HG03558 (cell line): ENCODE measurements at regions not wholly inside any gene's neighbourhood (a gene's known extent, or its start where the extent isn't known, plus 50 kb on each side); places are given as distances from the start of the nearest gene placed in this dataset.

Experiments used
- ATAC-seq: cut with Tn5 transposase; IDR thresholded peaks from one replicate; pipeline ENCODE4 v1.9.1; 2021; ENCODE audit warnings: moderate number of reproducible peaks; ENCODE audit not compliant: unreplicated experiment; ENCODE audit errors: extremely low read depth

DNA sequence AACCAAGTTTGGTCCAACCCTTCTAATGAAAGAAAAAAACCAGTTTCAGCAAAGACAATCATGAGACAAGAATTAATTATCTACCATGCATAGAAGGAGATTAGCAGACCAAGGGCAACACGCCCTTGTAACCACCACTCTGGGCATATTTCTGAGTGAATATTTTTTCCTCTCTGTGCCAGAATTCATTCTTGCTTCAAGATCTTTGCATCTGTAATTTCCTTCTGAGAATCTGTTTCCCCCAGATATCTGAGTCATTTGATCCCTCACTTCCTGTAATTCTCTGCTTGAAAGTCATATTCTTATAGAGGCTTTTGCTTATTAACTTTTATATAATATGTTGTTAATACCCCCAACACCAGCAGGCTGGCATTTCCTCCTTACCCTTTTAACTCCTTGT lies 243.7 kb downstream of the SLC16A7 start:
- no peak for ATAC-seq

DNA sequence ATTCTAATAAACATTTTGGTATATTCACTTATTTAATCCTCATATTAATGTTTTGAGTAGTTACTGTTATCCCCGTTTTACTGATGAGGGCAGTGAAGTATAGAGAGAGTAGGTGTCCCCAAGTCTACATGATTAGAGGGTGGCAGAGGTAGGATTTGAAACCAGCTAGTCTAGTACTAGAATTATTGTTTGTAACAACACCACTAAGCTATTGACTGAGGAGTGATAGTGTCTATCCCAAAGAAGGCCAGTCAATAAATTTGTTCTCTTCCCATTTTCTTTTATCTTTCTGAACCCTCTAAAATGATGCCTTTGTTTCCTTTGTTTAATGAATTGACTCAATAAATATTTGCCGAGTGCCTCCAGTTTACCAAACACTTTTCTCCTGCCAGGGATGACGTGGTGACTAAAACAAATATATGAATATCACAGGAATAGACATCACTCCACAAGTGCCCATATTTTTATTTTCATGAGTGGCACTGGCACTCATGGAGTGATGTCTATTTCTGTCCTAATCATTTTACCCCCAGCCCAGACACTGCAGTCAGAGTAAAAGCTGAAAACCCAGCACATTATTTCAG lies 247.5 kb downstream of the SLC16A7 start:
- no peak for ATAC-seq

DNA sequence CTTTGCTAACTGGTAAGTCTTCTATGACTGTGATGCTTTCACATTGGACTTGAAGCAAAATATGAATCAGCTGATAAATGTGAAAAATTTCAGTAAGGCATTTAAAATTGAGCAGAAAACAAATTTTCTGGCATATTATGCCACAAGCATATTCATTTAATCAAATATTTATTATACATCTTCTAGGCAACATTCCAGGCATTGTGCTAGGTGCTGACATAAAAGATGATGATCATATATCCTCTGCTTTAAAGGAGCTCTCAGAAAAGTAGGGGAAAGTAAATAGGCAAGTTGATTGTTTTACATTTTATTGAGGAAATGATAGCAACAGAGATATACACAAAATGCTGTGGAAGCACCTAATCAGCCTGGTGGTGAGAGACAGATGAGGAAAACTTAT lies 248.9 kb downstream of the SLC16A7 start:
- ATAC-seq: no peak

DNA sequence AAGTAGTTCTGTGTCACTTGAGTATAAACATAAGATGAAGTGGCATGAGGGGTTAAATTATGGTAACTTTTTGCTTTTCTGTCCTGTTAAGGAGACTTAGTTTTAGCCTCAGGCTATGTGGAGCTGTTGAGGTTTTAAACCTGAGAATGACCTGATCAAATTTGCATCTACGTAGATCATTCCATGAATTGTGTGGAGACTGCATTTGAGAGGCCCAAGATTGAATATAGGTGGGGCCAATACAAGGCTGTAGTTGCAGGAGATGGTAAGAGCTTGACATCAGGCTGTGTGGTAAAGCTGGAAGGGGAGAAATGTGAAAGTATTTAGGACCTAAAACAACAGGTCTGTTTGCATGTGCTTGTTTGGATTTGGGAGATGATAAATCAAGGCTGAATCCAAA lies 249.5 kb downstream of the SLC16A7 start:
- no peak for ATAC-seq

DNA sequence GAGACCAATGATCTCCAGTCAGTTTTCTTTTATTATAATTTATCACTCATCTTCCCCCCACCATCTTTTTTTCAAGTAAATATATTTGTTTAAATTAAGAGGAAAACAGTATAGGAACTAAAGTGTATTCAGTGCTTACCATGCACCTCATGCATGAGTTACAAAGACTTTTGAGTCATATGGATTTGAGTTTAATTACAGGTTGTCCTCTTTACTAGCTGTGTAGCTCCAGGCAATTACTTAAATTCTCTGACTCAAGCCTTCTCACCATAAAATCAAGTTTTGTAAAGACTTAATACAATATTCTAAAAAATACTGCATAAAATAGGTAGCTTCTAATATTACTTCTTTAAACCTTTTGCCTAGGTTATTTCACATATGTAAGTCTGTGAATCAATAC lies 251.3 kb downstream of the SLC16A7 start:
- no peak for ATAC-seq

DNA sequence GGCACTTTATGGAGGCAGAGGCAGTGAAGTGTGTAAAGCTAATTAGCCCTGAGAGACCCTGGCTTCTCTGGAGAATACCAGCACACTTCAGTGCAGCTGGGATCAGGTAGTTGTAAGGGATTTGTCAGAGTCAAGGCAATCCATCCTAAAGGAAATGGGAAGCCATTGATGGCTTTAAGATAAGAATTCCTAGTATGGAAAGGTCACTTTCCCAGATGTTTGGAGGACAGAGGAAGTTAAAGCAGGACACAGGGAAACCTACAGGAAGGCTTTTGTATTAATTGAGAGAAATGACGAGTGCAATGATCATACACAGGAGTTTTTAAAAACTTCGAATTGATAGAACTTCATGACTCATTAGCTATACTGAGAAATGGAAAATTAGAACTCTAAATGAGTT lies 254.4 kb downstream of the SLC16A7 start:
- ATAC-seq: no peak

DNA sequence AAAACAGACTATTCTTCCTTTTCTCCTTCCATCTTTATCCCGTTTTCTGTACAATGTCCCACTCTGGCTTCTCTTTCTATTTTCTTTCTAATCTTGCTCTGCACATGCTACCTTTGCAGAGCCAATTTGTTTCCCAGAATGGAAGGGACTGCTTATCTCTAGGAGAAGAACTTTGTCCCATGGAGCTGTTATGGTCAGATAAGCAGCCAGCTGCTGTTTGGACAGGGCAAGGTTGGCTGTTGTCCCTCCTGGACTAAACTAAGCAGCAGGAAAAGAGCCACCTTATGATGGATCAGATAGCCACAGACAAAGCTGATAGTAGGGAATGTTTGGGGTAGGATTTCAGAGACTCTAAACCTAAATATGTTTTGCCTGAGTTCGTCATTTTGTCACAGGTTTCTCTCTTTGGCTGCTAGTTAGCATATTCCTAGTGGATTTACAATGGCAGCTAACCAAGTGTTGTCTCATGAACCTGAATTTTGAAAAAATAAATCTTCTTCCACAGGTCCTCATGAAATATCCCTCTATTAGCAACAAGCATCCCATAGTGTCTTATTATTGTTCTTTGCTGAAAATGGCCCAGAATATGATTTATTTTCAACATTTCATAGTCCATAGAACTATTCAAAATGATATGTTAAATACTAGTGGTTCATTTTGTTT lies 262.8 kb downstream of the SLC16A7 start:
- ATAC-seq: no peak

DNA sequence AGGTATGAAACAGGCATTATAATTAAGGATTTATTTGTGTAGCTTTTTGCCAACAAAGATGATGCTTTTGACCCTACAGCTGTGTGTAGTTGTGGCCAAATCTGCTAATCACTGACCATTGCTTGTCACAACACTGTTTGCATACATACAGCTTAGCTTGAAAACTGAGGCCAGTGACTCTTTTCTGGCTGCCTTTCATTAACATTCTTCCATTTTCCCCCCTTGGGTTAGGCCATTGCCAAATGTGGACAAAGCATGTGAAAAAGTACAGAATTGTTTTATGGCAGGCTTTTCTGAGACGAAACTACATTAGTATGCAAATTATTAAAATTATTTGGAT lies 263.3 kb downstream of the SLC16A7 start:
- ATAC-seq: no peak

DNA sequence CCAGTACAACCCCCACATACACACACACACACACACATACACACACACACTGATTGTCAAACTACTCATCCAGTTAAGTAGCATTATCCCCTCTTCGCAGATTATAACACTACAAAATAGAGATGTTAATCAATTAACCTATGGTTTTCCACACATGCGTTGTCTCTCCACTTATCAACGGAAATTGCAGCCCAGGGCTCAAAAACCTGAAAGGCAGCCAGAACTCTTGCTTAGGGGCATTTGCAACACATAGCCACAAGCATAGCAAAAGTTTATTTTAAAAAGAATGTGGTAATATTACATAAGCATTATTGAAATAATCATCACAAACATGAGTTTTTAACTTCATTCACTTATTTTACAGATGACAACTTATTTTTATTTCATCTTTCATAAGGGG lies 265.8 kb downstream of the SLC16A7 start:
- ATAC-seq: no peak

DNA sequence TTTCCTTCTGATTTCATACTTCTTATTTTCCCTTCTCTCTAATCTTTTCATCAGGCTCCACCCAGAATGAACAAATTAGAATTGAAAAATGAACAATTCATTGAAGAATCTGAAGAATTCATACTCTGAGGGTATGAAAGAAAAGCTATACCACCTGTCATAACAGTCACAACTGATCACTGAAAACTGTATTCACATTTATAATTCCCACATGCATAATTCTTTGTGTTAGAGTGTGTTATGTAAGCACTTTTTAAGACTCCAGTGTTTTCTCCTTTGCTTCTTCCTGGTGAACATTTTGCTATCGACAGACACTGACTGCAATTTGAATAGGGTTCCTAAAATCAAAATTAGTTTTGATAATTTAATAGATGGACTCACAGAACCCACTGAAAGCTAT lies 271.2 kb downstream of the SLC16A7 start:
- no peak for ATAC-seq

DNA sequence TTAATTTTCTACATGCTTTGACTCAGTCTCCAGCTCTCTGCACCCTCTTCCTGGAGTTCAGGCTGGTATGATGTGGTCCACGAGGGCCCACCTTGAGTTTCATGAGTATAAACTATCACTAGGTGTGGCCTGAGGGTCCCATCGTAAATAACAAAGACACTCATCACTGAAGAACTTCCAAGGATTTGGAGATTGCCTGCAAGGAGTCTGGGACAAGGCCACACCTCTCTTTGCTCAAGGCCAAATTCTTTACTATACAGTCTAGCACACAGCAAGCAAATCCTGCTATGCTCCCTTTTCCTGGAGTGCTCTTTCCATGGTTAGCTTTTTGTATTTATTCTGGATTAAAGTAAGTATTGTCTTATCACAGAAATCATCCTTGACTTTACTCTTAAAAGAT lies 271.9 kb downstream of the SLC16A7 start:
- no peak for ATAC-seq

DNA sequence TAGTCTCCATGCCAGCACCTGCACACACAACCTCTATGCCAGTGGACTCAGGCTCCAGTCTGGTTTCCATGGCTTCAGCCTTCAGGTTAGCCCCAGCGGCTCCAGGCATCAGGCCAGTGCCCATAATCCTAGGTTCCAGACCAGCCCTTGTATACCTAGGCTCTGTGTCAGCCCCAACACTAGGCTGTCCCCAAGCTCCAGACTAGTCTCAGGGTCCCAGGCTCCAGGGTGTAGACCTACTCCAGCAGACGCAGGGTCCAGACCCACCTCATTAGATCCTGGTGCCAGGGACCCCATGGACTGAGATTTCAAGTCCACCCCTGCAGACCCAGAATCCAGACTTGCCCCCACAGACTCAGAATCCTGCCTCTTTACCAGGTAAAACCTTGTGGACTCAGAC lies 275.9 kb downstream of the SLC16A7 start:
- ATAC-seq: no peak

DNA sequence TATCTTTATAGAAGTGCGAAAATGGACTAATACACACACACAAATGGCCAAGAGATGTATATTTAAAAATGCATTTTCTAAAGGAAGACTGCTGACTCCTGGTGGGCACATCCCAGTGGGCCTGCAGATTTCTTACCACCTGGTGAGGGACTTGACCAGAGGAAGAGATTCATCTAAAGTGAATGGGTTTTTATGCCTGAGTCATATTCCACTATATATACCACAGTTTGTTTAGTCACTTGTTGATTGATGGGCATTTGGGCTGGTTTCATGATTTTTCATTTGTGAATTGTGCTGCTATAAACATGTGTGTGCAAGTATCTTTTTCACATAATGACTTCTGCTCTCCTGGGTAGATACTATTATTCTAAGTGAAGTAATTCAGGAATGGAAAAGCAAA lies 277.3 kb downstream of the SLC16A7 start:
- ATAC-seq: no peak

DNA sequence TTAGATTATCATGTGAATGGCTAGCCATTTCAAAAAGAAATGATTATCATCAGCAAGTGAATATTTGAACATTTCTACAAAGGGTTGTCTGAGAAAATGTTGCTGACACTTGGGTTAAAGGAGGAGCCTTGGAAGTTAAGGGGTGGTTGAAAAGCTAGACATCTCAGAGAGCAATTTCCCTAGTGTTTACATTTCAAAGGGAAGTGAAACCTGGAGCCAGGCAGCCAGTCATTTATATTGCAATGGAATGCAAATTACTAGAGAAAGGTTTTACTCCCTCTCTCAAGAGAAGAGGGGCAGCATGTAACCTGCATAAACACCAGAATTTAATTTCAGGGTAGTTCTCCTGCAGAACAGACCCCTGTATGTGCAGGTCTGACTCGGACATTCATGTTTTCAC lies 279.0 kb downstream of the SLC16A7 start:
- no peak for ATAC-seq

DNA sequence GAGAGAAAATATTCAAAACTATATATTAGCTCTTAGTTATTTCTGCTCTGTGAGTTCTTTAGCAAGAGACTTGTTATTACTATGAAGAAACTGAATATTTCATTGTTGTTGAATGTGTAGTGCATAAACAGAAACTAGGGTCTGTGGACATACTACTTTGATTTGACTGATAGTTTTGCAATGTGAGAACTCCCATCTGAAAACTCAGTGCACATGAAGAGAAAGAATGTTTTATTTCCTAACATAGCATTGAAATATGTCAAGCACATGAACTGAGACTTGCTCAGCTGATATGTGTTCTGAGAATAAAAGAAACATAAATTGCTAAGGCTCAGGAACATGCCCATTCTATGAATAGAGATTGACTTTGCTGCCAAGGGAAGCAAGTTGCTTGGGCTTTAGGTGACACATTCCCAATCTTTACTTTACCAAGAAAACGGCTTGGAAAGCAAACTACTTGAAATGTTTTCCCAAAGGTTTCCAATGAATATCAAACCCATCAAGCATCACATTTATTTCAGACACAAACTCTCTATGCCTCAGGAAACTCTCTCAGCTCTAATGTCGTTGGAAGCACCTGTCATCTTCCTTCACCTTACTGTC lies 290.4 kb downstream of the SLC16A7 start:
- no peak for ATAC-seq

DNA sequence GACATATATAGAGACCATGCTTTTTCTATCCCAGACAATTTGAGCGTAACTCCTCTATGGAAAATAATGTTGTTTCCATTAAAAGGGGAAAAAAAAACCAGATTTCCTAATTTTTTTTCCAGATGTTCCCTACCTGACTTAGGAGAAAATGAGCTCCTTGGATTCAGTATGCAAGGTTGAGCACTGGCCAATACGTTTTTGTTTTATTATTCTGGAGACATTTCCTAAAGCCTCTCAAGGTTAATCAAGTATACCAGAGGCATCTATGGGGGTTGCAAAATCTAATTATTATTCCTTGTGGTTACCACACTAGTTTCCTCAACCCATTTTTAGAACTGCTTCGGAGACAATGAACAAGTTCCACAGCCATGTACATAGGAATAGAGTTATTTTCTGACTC lies 291.3 kb downstream of the SLC16A7 start:
- no peak for ATAC-seq

DNA sequence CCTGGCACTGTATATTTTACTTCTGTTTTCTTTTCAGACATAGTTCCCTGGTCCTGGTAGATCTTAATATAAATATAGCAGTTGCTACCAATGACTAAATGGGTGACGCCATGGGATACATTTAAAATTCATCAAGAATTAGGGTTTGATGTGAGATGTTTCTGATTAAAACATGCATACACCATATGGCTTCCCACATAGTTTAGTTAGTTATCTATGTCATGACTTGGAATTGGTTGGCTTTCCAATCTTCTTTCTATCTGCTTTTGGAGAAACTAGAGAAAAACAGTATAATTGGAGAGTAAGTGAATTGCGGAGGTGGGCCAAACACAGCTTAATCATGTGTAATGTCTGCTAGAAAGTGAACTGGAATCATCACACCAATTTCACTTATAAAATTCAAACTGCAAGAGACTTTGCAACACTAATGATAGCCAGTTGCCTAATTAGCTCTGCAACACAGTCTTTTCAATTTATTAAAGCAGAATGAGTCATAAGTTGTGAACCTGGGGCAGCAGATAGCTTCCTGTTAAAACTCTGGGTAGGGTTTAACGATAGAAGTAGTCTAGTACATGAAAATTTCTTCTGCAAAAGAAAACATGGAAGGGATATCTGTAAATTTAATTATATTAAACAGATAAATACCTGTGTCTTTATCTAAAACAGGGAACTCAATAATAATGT lies 295.2 kb downstream of the SLC16A7 start:
- no peak for ATAC-seq

DNA sequence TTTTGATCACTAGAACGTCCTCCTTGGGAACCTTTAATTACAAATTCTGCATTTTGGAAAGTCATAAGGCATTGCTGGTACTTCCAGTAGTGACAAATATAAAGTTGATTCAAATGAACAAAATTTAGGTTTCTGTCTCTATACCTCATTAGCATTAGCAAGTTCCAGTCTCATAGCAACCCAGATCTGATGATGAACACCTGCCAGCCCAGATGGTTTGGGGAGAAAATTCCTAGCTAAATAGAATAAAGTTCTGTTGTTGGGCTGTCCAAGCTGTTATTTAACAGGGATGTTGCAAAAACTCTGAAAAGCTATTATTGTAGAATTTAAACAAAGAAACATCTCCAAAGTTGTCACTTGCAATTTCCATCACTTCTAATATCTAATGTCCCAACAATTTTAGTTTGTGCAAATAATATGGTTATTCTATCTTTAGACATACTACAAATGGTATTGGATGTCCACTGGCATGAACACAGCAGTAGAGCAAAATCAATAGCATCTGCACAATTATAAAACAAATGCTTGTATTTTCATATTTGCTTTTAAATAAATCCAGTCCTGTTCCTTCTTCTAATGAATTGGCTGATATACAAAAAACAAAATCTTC lies 299.4 kb downstream of the SLC16A7 start:
- no peak for ATAC-seq

DNA sequence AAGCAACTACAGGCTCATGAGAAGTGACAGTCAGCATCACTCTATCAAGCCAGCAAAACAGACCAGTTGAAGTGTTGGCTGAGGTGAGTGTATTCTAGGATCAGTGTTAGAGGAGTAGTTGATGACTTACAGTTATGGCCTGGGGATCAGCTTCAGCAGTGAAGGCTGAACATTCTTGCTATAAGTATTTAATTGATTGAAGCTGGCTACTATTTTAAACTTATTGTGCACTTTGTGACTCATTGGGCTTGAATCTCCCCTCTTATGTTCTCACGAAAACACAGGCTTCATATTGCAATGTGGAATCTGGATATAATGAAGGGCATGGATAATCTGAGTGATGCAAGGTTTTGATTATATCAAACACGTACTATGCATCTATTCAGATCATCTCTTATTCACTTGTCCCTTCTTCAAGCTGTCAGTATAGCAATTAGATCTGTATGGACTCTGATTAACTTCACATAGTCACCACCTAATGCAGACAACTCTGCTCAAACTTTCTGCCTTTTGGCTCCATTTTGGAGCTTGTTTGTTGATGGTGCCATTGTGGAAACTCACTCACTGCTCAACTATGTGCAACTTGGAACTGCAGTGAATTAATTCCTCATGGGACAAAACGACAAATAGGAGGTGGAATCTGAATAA lies 309.2 kb downstream of the SLC16A7 start:
- no peak for ATAC-seq

DNA sequence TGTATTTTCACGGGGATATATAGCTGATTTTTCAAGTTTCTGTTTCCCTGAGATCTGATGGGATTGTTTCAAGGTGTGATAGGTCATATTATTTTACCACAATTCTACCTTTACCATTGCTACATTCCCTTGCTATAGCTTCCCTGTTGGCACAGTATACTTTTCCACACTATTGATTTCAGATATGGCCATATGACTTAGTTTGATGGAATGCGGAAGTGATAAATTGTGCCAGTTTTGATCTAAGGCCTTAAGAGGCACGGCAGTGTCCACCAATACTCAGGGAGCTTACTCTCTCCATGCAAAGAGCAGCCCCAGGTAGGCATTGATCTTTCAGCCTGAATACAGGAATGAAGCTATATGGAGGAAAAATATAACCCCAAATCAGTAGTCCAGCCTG lies 315.7 kb downstream of the SLC16A7 start:
- ATAC-seq: no peak

DNA sequence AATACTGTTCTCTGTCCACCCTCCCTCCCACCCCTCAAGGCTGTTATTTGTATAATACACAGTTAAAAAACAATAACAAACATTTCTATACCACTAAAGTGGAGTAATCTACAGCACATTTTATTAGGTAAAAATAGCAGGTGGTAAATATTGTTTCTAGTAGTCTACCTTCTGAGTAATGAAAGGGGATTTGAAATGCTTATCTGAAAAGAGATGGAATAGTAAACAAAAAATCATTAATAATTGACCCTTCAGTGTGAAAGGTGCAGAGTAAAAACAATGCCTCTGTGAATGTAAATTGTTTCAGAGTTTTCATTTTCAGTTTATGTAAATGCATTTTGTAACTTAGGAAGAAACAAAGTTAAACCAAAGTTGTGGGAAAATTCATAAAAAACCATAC lies 321.2 kb downstream of the SLC16A7 start:
- no peak for ATAC-seq
